ENCODE measurements at regions not wholly inside any gene's neighbourhood (a gene's known extent, or its start where the extent isn't known, plus 50 kb on each side); places are given as distances from the start of the nearest gene placed in this dataset.
A peak's percentile ranks its signal among the peaks of the same experiment; 100 is the strongest.
"Not testable (repeated sequence)": the region's sequence is repeated elsewhere in the genome, so short reads cannot be mapped to it uniquely, and the experiment has no call there.

DNA sequence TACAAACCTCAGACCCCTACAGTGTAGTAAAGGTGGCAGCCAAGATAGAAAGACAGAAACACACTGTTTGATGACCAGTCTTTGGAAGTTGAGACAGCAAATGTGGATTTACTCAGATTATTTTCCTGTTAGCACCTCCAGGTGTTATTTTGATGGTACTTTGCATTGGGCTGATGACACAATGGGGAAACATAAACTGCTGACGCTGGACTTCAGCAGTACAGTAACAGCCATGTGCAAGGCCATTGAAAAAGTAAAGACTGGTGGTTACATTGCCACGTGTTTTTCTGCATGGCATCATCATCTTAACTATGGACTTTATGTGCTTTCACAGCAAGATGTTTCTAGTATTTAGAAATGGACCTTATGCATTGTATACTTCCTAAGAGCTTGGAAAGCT, 105.3 kb downstream of the POTEM start:
- intact Hi-C loops (cut with DNase I, micrococcal nuclease); H3K27me3 ChIP-seq (ENCODE audit: control insufficient read depth in 1 of 2, insufficient read depth in 2 of 2, low read length in 2 of 2); H3K27ac ChIP-seq (ENCODE audit: low read depth in 1 of 2, low read length in 2 of 2); DNase-seq; H3K9me3 ChIP-seq (ENCODE audit: control insufficient read depth in 1 of 2, insufficient read depth in 1 of 2, low read length in 2 of 2); H3K4me1 Mint-ChIP-seq (ENCODE audit: low read depth); H3K4me3 Mint-ChIP-seq; H3K27me3 Mint-ChIP-seq; H3K4me3 ChIP-seq (ENCODE audit: low read length); POLR2A ChIA-PET; H3K36me3 Mint-ChIP-seq (ENCODE audit: low read depth); CTCF ChIA-PET; H3K4me1 ChIP-seq (ENCODE audit: insufficient read depth, low read length); H3K36me3 ChIP-seq (ENCODE audit: insufficient read depth, low read length); H3K27ac Mint-ChIP-seq; H3K9me3 Mint-ChIP-seq; ATAC-seq (ENCODE audit: poor library complexity): not testable (repeated sequence)

DNA sequence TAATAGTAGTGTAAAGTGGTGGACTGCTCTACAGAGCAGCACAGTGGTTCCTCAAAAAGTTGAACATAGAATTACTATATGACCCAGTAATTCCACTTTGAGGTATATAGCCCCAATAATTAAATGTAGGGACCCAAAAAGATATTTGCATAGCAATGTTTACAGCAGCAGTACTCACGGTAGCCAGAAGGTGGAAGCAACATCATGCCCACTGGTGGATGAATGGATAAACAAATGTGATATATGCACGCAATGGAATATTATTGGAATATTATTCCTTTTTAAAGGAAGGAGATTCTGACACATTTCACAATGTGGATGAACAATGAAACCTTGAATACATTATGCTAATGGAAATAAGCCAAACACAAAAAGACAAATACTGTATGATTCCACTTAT, 121.4 kb downstream of the POTEM start:
- H3K27ac ChIP-seq (ENCODE audit: low read depth in 1 of 2, low read length in 2 of 2); H3K36me3 Mint-ChIP-seq (ENCODE audit: low read depth); H3K4me1 Mint-ChIP-seq (ENCODE audit: low read depth); H3K9me3 Mint-ChIP-seq; H3K36me3 ChIP-seq (ENCODE audit: insufficient read depth, low read length); CTCF ChIA-PET; ATAC-seq (ENCODE audit: poor library complexity); intact Hi-C loops (cut with DNase I, micrococcal nuclease); POLR2A ChIA-PET; H3K27me3 ChIP-seq (ENCODE audit: control insufficient read depth in 1 of 2, insufficient read depth in 2 of 2, low read length in 2 of 2); H3K4me3 ChIP-seq (ENCODE audit: low read length); DNase-seq; H3K9me3 ChIP-seq (ENCODE audit: control insufficient read depth in 1 of 2, insufficient read depth in 1 of 2, low read length in 2 of 2); H3K4me1 ChIP-seq (ENCODE audit: insufficient read depth, low read length); H3K4me3 Mint-ChIP-seq; H3K27me3 Mint-ChIP-seq; H3K27ac Mint-ChIP-seq: not testable (repeated sequence)

DNA sequence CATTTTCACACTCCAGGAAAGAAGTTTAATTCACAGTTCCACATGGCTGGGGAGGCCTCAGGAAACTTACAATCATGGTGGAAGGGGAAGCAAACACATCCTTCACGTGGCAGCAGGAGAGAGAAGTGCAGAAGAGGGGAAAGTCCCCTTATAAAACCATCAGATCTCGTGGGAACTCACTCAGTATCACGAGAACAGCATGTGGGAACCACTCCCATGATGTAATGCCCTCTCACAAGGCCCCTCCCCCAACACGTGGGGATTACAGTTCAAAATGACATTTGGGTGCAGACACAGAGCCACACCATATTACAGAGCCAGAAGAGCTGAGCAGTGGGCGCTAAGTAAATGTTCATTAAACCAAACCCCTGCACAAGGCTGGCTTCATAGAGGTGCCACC, 126.0 kb downstream of the POTEM start:
- H3K36me3 Mint-ChIP-seq (ENCODE audit: low read depth); H3K36me3 ChIP-seq (ENCODE audit: insufficient read depth, low read length); POLR2A ChIA-PET; DNase-seq; H3K4me1 Mint-ChIP-seq (ENCODE audit: low read depth); ATAC-seq (ENCODE audit: poor library complexity); H3K4me3 Mint-ChIP-seq; H3K27ac ChIP-seq (ENCODE audit: low read depth in 1 of 2, low read length in 2 of 2); H3K27me3 ChIP-seq (ENCODE audit: control insufficient read depth in 1 of 2, insufficient read depth in 2 of 2, low read length in 2 of 2); H3K4me1 ChIP-seq (ENCODE audit: insufficient read depth, low read length); H3K27me3 Mint-ChIP-seq; H3K27ac Mint-ChIP-seq; H3K4me3 ChIP-seq (ENCODE audit: low read length); H3K9me3 Mint-ChIP-seq; intact Hi-C loops (cut with DNase I, micrococcal nuclease); CTCF ChIA-PET: not testable (repeated sequence)
- peaks cover 0 to 17% of the 10 kb centered on the region in 2 experiments for H3K9me3 ChIP-seq (ENCODE audit: control insufficient read depth in 1 of 2, insufficient read depth in 1 of 2, low read length in 2 of 2)

DNA sequence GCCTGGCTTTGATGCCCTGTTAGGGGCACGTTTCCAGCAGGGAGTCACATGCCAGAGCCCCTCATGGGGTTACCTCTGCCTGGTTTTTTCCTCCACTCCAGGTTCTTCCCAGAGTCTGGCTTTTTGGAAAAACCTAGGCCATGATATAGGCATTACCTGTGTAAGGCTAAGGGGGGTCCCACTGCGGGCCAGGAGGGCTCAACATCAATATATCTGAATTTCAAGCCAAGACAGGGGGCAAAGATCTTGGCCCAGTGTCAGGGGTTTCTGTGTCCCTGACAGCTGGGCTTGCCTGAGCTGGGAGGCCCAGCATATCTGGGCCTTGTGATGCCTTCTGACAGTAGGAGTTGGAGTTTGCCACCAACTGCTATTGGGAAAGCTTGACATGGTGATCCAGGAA, 127.5 kb downstream of the POTEM start:
- ATAC-seq (ENCODE audit: poor library complexity); DNase-seq; CTCF ChIA-PET; H3K4me3 ChIP-seq (ENCODE audit: low read length); H3K36me3 ChIP-seq (ENCODE audit: insufficient read depth, low read length); intact Hi-C loops (cut with DNase I, micrococcal nuclease); H3K4me1 Mint-ChIP-seq (ENCODE audit: low read depth); H3K4me1 ChIP-seq (ENCODE audit: insufficient read depth, low read length); H3K4me3 Mint-ChIP-seq; H3K9me3 Mint-ChIP-seq; H3K36me3 Mint-ChIP-seq (ENCODE audit: low read depth); H3K27ac Mint-ChIP-seq; H3K27me3 ChIP-seq (ENCODE audit: control insufficient read depth in 1 of 2, insufficient read depth in 2 of 2, low read length in 2 of 2); H3K27me3 Mint-ChIP-seq; H3K27ac ChIP-seq (ENCODE audit: low read depth in 1 of 2, low read length in 2 of 2); POLR2A ChIA-PET: not testable (repeated sequence)
- peaks cover 0 to 28% of the 10 kb centered on the region in 2 experiments for H3K9me3 ChIP-seq (ENCODE audit: control insufficient read depth in 1 of 2, insufficient read depth in 1 of 2, low read length in 2 of 2)

DNA sequence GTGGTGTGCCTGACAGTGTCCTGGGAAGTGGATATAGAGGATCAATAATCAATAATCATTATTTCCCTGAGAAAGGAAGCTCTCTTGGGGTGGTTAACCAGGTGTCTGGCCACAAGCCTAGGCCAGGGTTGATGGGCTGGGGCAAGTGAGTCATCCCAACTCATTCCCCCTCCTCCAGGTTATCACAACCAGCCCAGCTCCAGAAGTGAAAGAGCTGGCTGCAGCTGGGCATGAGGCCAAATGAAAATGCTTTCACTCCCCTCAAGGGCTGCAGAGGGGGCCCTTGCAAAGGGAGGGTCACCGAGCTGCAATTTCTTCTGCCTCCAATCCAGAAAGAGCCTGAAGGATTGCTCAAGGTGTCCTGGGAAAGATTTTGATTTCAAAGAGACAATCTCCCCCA, 127.9 kb downstream of the POTEM start:
- H3K9me3 ChIP-seq (ENCODE audit: control insufficient read depth in 1 of 2, insufficient read depth in 1 of 2, low read length in 2 of 2), result peaks cover 0 to 28% of the 10 kb centered on the region in 2 experiments
- H3K4me1 Mint-ChIP-seq (ENCODE audit: low read depth); H3K27me3 ChIP-seq (ENCODE audit: control insufficient read depth in 1 of 2, insufficient read depth in 2 of 2, low read length in 2 of 2); H3K4me3 ChIP-seq (ENCODE audit: low read length); H3K4me3 Mint-ChIP-seq; intact Hi-C loops (cut with DNase I, micrococcal nuclease); CTCF ChIA-PET; H3K27ac Mint-ChIP-seq; DNase-seq; H3K36me3 ChIP-seq (ENCODE audit: insufficient read depth, low read length); POLR2A ChIA-PET; H3K4me1 ChIP-seq (ENCODE audit: insufficient read depth, low read length); H3K27me3 Mint-ChIP-seq; H3K27ac ChIP-seq (ENCODE audit: low read depth in 1 of 2, low read length in 2 of 2); H3K36me3 Mint-ChIP-seq (ENCODE audit: low read depth); ATAC-seq (ENCODE audit: poor library complexity); H3K9me3 Mint-ChIP-seq: not testable (repeated sequence)

DNA sequence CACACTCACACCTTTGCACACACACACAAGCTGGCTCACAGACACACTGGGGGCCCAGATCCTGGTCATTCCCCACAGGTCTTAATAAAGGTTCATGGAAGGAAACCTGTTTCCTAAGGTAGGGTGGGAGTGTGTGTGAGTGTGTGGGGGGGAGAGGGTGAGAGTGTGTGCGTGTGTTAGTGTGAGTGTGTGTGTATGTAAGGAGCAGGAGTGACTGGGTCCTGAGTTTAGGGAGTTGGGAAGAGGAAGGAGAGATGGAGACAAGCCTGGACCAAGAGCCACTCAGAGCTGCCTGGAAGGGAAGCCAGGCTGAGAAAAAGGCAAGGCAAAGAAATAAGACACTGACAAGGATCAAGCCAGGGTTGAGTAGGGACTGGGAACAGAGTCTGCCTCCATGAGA, 129.2 kb downstream of the POTEM start:
- CTCF ChIA-PET; H3K36me3 ChIP-seq (ENCODE audit: insufficient read depth, low read length); H3K36me3 Mint-ChIP-seq (ENCODE audit: low read depth); H3K9me3 Mint-ChIP-seq; H3K4me1 Mint-ChIP-seq (ENCODE audit: low read depth); H3K4me1 ChIP-seq (ENCODE audit: insufficient read depth, low read length); ATAC-seq (ENCODE audit: poor library complexity); POLR2A ChIA-PET; H3K4me3 ChIP-seq (ENCODE audit: low read length); H3K27ac Mint-ChIP-seq; intact Hi-C loops (cut with DNase I, micrococcal nuclease); H3K27me3 ChIP-seq (ENCODE audit: control insufficient read depth in 1 of 2, insufficient read depth in 2 of 2, low read length in 2 of 2); H3K27me3 Mint-ChIP-seq; H3K4me3 Mint-ChIP-seq; DNase-seq; H3K27ac ChIP-seq (ENCODE audit: low read depth in 1 of 2, low read length in 2 of 2): not testable (repeated sequence)
- H3K9me3 ChIP-seq (ENCODE audit: control insufficient read depth in 1 of 2, insufficient read depth in 1 of 2, low read length in 2 of 2), result peaks cover 0 to 28% of the 10 kb centered on the region in 2 experiments

DNA sequence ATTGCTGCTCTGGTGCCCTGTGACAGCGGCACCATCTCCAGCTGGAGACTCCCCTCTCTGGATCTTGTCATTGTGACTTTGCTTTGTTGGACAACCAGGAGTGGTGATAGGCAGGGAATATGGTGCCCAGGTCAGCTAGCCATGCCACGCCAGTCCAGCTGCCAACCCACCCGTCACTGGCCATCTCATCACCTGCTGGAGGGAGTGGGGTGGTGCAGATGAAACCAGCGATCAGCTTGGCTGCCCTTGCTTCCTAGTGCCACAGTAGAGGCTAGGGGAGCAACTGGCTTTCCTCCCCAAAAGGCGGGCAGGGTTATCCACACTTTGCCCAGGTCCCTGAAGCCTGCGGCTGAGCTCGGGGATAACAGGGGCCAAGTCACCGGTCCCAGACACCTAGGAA, 129.6 kb downstream of the POTEM start:
- CTCF ChIA-PET; H3K4me1 ChIP-seq (ENCODE audit: insufficient read depth, low read length); POLR2A ChIA-PET; H3K4me1 Mint-ChIP-seq (ENCODE audit: low read depth); H3K36me3 ChIP-seq (ENCODE audit: insufficient read depth, low read length); H3K4me3 Mint-ChIP-seq; intact Hi-C loops (cut with DNase I, micrococcal nuclease); H3K36me3 Mint-ChIP-seq (ENCODE audit: low read depth); H3K27me3 Mint-ChIP-seq; H3K4me3 ChIP-seq (ENCODE audit: low read length); H3K9me3 Mint-ChIP-seq; ATAC-seq (ENCODE audit: poor library complexity); H3K27me3 ChIP-seq (ENCODE audit: control insufficient read depth in 1 of 2, insufficient read depth in 2 of 2, low read length in 2 of 2); H3K27ac Mint-ChIP-seq; H3K27ac ChIP-seq (ENCODE audit: low read depth in 1 of 2, low read length in 2 of 2): not testable (repeated sequence)
- peaks cover 0 to 28% of the 10 kb centered on the region in 2 experiments for H3K9me3 ChIP-seq (ENCODE audit: control insufficient read depth in 1 of 2, insufficient read depth in 1 of 2, low read length in 2 of 2)
- peak in 1 of 14 experiments; percentile 5 for DNase-seq

All from CD4-positive, alpha-beta T cell (primary cell).